ENCODE measurements at regions not wholly inside any gene's neighbourhood (a gene's known extent, or its start where the extent isn't known, plus 50 kb on each side); places are given as distances from the start of the nearest gene placed in this dataset.

GRCh38 chr7:25279705-25280104, 51.4 kb upstream of the NPVF start:
- no peak for DNase-seq (ENCODE audit: low read depth in 2 of 2)

DNA sequence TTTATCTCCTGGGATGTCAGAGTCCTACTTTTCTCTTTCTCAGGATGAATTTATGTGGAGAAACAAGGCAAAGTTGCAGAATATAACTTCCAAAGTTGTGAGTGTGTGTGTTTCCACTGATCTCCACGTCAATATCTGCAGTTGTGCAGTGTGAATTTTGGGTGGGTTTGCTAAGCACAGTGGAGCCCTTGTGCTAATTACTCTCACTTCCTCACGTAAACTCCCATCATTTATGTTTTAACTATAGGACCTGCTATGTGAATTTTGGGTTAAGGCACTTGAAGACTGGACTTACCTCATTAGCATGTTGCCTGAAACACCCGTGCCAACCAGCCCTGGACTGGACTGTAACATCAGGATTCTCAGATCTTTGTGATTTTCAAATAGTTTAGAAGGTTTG, 51.9 kb upstream of the NPVF start:
- DNase-seq (ENCODE audit: low read depth in 2 of 2): no peak

- no peak for DNase-seq (ENCODE audit: low read depth in 2 of 2)
These were observed 53.9 kb upstream of the NPVF start for GRCh38 chr7:25282194-25282593.

DNA sequence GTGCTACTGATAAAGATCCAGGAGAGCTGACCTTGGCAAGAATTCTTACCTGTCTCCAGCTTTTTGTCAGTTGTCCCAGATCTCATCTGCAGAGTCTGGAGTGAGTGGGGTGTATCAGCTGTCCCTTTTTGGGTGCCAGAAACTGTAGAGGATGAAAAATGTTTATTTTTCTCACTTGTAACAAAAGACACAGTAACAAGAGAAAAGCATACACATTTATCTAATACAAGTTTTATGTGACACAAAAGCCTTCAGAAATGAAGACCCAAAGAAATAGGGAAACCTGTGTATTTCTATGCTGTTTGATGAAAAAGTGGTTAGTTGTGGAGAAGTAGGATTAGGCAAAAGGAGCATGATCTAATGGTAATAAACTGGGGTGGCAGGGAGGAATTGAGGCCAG, 58.5 kb upstream of the NPVF start:
- no peak for DNase-seq (ENCODE audit: low read depth in 2 of 2)

GRCh38 chr7:25287291-25287690, 59.0 kb upstream of the NPVF start:
- no peak for DNase-seq (ENCODE audit: low read depth in 2 of 2)

GRCh38 chr7:25288556-25289307, 60.4 kb upstream of the NPVF start:
- DNase-seq (ENCODE audit: low read depth in 2 of 2): no peak

DNA sequence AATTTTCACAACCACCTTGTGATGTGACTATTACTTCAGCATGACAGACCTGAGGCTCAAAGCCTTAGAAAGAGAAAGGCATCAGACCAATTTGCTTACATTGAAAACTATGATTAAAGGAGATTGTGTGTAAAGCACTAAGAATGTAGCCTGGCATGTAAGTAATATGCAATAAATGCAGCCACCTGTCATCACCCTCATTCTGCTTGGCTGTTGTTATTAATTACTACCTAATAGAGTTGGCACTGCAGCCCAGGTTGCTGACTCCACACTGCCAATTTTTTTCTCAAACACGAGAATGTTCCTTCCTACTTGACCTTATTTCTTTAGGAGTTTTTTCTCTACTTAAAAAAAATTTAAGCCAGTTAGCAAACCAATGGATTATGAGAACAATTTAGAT, 61.2 kb upstream of the NPVF start:
- DNase-seq (ENCODE audit: low read depth in 2 of 2): no peak

- DNase-seq (ENCODE audit: low read depth in 2 of 2): no peak
These were observed 66.3 kb upstream of the NPVF start for GRCh38 chr7:25294624-25295023.

DNA sequence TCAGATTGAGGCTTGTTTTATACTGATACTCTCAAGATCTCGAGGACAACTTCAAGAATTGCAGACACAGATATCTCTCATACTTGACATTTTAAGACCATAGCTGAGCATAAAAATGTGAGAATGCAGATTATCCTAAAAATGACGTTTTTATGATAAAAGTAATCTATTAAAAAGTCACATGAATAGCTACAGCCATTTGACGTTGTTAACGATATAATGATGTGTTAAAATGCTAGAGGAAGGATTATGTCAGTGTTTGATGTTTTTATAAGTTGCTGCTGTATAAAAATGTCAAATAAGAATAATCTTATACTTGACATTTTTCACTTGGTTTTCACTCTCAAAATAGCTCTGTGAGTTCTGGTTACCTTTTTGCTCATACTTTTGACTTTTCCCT, 67.1 kb upstream of the NPVF start:
- DNase-seq (ENCODE audit: low read depth in 2 of 2): no peak

GRCh38 chr7:25296086-25296485, 67.8 kb upstream of the NPVF start:
- no peak for DNase-seq (ENCODE audit: low read depth in 2 of 2)

GRCh38 chr7:25297278-25297677, 69.0 kb upstream of the NPVF start:
- peak; percentile 59 to 71 for DNase-seq (ENCODE audit: low read depth in 2 of 2)

DNA sequence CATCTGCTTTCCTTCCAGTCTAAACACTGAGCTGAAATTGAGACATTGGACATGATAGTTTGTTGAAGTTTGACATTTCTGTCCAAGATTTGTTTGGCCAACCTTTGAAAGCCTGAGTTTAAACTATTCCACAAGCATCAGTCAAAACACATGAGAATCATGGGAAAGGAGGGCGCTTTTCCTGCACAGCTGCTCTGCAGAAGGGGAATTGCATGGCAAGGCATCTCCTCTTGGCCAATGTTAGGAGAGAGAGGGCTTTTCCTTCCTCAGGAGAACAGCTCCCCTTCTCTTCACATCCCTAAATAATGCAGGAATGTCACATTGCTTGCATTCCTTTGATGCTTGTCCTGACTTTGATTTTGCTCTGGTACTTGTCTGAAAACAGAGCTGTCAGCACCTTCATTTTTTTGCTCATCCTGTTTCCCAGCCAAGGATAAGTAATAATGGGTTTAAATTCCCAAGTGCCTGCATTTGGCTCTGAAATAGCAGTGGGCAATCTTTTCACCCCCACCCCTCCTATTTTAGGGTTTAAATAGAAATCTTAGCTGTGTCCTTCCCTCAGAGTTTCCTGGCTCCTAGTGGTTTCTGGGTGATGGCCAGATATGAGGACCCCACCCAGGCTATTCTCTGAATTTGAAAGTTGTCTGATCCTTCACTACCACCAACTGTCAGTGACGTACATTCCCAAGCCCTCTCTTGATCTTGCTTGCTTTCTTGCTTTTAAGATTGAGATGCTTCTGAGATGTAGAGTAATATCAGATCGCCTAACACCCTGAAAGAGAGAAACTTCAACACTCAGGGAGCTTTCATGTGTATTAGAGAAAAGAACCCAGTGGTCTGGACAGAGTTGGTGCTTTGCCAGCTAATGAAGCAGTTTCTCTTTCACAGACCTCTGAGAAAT, 75.2 kb upstream of the NPVF start:
- DNase-seq (ENCODE audit: low read depth in 2 of 2): peak; percentile 91 to 92

GRCh38 chr7:25304691-25305090, 76.4 kb upstream of the NPVF start:
- no peak for DNase-seq (ENCODE audit: low read depth in 2 of 2)

GRCh38 chr7:25305831-25306230, 77.5 kb upstream of the NPVF start:
- no peak for DNase-seq (ENCODE audit: low read depth in 2 of 2)

DNA sequence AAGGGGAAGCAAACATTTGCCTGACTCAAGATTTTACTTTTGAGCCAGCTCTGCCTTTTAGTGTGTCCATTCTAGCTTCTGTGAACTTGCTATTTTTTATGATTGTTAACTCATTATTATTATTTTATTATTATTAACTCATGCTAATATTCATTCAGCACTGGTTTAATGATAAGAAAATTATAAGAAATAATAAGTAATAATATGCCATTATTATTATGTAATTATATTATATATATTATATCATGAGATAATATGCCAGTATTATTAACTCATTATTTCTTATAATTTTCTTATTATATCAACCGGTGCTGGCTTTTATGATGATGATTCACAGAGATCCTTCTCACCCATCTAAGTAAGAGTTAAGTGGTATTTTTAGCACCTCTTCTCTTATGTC, 79.3 kb upstream of the NPVF start:
- no peak for DNase-seq (ENCODE audit: low read depth in 2 of 2)

- no peak for DNase-seq (ENCODE audit: low read depth in 2 of 2)
These were observed 80.0 kb upstream of the NPVF start for GRCh38 chr7:25308246-25308645.

DNA sequence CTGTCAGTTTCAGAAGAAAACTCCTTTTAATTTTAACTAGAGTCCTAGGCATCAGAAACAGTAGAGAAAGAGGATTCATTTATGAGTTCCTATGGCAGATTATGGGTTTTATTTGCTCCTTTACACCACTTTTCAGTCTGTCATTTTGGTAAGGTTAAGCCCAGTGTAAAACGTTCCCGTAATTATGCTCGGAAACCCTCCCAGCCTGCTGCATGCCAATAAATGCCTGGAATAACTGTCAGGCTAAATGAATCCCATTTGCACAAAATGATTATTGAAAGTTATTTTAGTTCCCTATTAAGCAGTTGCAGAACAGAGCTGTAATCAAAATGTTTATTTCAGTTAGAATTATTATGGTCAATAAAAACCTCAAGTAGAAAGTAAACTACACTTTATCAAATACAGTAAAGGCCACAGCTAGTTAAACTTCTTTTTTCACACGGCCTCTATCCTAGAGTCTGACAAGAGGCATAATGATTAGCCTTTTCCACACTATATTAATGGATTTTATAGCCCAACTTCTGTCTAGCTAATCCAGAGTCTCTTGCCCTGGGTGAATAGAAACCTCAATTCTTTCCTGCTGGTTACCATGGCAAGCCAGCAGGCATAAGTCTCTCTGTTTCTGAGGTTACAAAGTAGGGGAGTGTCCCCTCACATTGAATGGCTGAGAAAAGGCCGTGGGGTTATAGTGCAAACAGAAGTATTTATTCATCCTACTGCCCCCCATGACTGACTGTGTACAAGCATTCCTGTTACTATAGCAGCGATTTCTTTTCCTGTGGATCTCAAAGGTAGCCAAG, 80.8 kb upstream of the NPVF start:
- peak in 1 of 2 experiments; percentile 25 for DNase-seq (ENCODE audit: low read depth in 2 of 2)

- no peak for DNase-seq (ENCODE audit: low read depth in 2 of 2)
These were observed 82.6 kb upstream of the NPVF start for GRCh38 chr7:25310896-25311295.

DNA sequence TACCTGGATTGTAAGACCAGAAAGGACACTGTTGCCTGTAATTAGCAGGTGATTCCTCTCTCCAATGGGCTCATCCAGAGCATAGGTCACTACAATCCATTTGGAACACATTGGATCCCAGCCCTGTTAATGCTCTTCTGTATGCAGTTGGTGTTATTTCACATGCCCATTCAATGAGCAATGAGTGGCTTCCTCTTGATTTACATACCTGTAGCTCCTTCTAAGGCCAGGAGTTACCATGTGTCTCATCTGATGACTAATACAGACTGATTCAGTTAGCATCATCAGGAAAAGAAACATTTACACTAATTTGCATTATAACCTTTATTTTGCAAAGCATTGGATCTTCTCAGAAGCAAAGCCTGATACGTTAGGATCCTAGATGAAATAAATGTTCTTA, 83.1 kb upstream of the NPVF start:
- DNase-seq (ENCODE audit: low read depth in 2 of 2): no peak

GRCh38 chr7:25312968-25313367, 84.7 kb upstream of the NPVF start:
- no peak for DNase-seq (ENCODE audit: low read depth in 2 of 2)

- DNase-seq (ENCODE audit: low read depth in 2 of 2): no peak
These were observed 85.2 kb upstream of the NPVF start for GRCh38 chr7:25313526-25313925.

- no peak for DNase-seq (ENCODE audit: low read depth in 2 of 2)
These were observed 85.9 kb upstream of the NPVF start for GRCh38 chr7:25314094-25314730.

Data from fibroblast of skin of left quadriceps (primary cell).